ENCODE measurements at regions not wholly inside any gene's neighbourhood (a gene's known extent, or its start where the extent isn't known, plus 50 kb on each side); places are given as distances from the start of the nearest gene placed in this dataset.
A peak's percentile ranks its signal among the peaks of the same experiment; 100 is the strongest.

GRCh38 chr5:8908055-8908683, 637.7 kb downstream of the SEMA5A start:
- in situ Hi-C loops (cut with HindIII; ENCODE audit: low pct_ligation_motif_present, low pct_unique_long_range_greater_than_20kb, low sequenced_read_pairs): no loop called here

GRCh38 chr5:8912106-8912505, 633.8 kb downstream of the SEMA5A start:
- DNase-seq: no peak
- in situ Hi-C loops (cut with HindIII; ENCODE audit: low pct_ligation_motif_present, low pct_unique_long_range_greater_than_20kb, low sequenced_read_pairs): no loop called here

More at GRCh38 chr5:8908055-8908683, 637.7 kb downstream of the SEMA5A start:
- DNase-seq: peak; percentile 45

GRCh38 chr5:8913522-8913921, 632.4 kb downstream of the SEMA5A start:
- no peak for DNase-seq
- in situ Hi-C loops (cut with HindIII; ENCODE audit: low pct_ligation_motif_present, low pct_unique_long_range_greater_than_20kb, low sequenced_read_pairs): no loop called here

GRCh38 chr5:8919096-8919495, 626.8 kb downstream of the SEMA5A start:
- DNase-seq: no peak
- in situ Hi-C loops (cut with HindIII; ENCODE audit: low pct_ligation_motif_present, low pct_unique_long_range_greater_than_20kb, low sequenced_read_pairs): no loop called here

GRCh38 chr5:8923526-8923925, 622.3 kb downstream of the SEMA5A start:
- in situ Hi-C loops (cut with HindIII; ENCODE audit: low pct_ligation_motif_present, low pct_unique_long_range_greater_than_20kb, low sequenced_read_pairs): no loop called here
- no peak for DNase-seq

- no peak for DNase-seq
- in situ Hi-C loops (cut with HindIII; ENCODE audit: low pct_ligation_motif_present, low pct_unique_long_range_greater_than_20kb, low sequenced_read_pairs): no loop called here
Measured at GRCh38 chr5:8924054-8924793, 621.7 kb downstream of the SEMA5A start.

- no peak for DNase-seq
- in situ Hi-C loops (cut with HindIII; ENCODE audit: low pct_ligation_motif_present, low pct_unique_long_range_greater_than_20kb, low sequenced_read_pairs): no loop called here
Measured at GRCh38 chr5:8930021-8930420, 615.9 kb downstream of the SEMA5A start.

- in situ Hi-C loops (cut with HindIII; ENCODE audit: low pct_ligation_motif_present, low pct_unique_long_range_greater_than_20kb, low sequenced_read_pairs): no loop called here
- DNase-seq: no peak
Measured at GRCh38 chr5:8934455-8934854, 611.4 kb downstream of the SEMA5A start.

- no peak for DNase-seq
- in situ Hi-C loops (cut with HindIII; ENCODE audit: low pct_ligation_motif_present, low pct_unique_long_range_greater_than_20kb, low sequenced_read_pairs): no loop called here
Measured at GRCh38 chr5:8940934-8941333, 604.9 kb downstream of the SEMA5A start.

- in situ Hi-C loops (cut with HindIII; ENCODE audit: low pct_ligation_motif_present, low pct_unique_long_range_greater_than_20kb, low sequenced_read_pairs): no loop called here
- DNase-seq: no peak
Measured at GRCh38 chr5:8943301-8943700, 602.6 kb downstream of the SEMA5A start.

GRCh38 chr5:8944005-8944404, 601.9 kb downstream of the SEMA5A start:
- in situ Hi-C loops (cut with HindIII; ENCODE audit: low pct_ligation_motif_present, low pct_unique_long_range_greater_than_20kb, low sequenced_read_pairs): no loop called here
- DNase-seq: no peak

GRCh38 chr5:8945972-8946371, 599.9 kb downstream of the SEMA5A start:
- in situ Hi-C loops (cut with HindIII; ENCODE audit: low pct_ligation_motif_present, low pct_unique_long_range_greater_than_20kb, low sequenced_read_pairs): no loop called here
- DNase-seq: no peak

- DNase-seq: no peak
Measured at GRCh38 chr5:8949908-8950307, 596.0 kb downstream of the SEMA5A start.

GRCh38 chr5:8952147-8952546, 593.7 kb downstream of the SEMA5A start:
- in situ Hi-C loops (cut with HindIII; ENCODE audit: low pct_ligation_motif_present, low pct_unique_long_range_greater_than_20kb, low sequenced_read_pairs): no loop called here
- DNase-seq: no peak

More at GRCh38 chr5:8949908-8950307, 596.0 kb downstream of the SEMA5A start:
- in situ Hi-C loops (cut with HindIII; ENCODE audit: low pct_ligation_motif_present, low pct_unique_long_range_greater_than_20kb, low sequenced_read_pairs): no loop called here

- no peak for DNase-seq
- in situ Hi-C loops (cut with HindIII; ENCODE audit: low pct_ligation_motif_present, low pct_unique_long_range_greater_than_20kb, low sequenced_read_pairs): no loop called here
Measured at GRCh38 chr5:8953016-8953415, 592.9 kb downstream of the SEMA5A start.

- no peak for DNase-seq
- in situ Hi-C loops (cut with HindIII; ENCODE audit: low pct_ligation_motif_present, low pct_unique_long_range_greater_than_20kb, low sequenced_read_pairs): no loop called here
Measured at GRCh38 chr5:8953911-8954438, 591.9 kb downstream of the SEMA5A start.

GRCh38 chr5:8954801-8955200, 591.1 kb downstream of the SEMA5A start:
- in situ Hi-C loops (cut with HindIII; ENCODE audit: low pct_ligation_motif_present, low pct_unique_long_range_greater_than_20kb, low sequenced_read_pairs): no loop called here
- DNase-seq: peak; percentile 16

- DNase-seq: no peak
- in situ Hi-C loops (cut with HindIII; ENCODE audit: low pct_ligation_motif_present, low pct_unique_long_range_greater_than_20kb, low sequenced_read_pairs): no loop called here
Measured at GRCh38 chr5:8956659-8957058, 589.2 kb downstream of the SEMA5A start.

GRCh38 chr5:8958602-8959001, 587.3 kb downstream of the SEMA5A start:
- in situ Hi-C loops (cut with HindIII; ENCODE audit: low pct_ligation_motif_present, low pct_unique_long_range_greater_than_20kb, low sequenced_read_pairs): no loop called here
- no peak for DNase-seq

- no peak for DNase-seq
- in situ Hi-C loops (cut with HindIII; ENCODE audit: low pct_ligation_motif_present, low pct_unique_long_range_greater_than_20kb, low sequenced_read_pairs): no loop called here
Measured at GRCh38 chr5:8961219-8961618, 584.7 kb downstream of the SEMA5A start.

All from ACHN (cell line).